ENCODE measurements at regions not wholly inside any gene's neighbourhood (a gene's known extent, or its start where the extent isn't known, plus 50 kb on each side); places are given as distances from the start of the nearest gene placed in this dataset.

GRCh38 chr2:12507295-12507694 is 209.4 kb upstream of the TRIB2 start:
- Histone ChIP-seq H3K4me3 (no peak overlapping the region), H3K27ac (peak overlapping the region in 3 of 21 experiments; percentile 0 to 56 (median 10))

- Histone ChIP-seq H3K4me3 (no peak overlapping the region), H3K27ac (no peak overlapping the region)
These were observed 206.7 kb upstream of the TRIB2 start for GRCh38 chr2:12510070-12510469.

- peak overlapping the region in 2 of 21 experiments; percentile 17 to 33 for H3K27ac ChIP-seq
- no peak overlapping the region for H3K4me3 ChIP-seq
These were observed 203.4 kb upstream of the TRIB2 start for GRCh38 chr2:12513339-12513738.

- no peak overlapping the region for H3K4me3 ChIP-seq
- peak overlapping the region in 1 of 21 experiments; percentile 58 for H3K27ac ChIP-seq
These were observed 202.6 kb upstream of the TRIB2 start for GRCh38 chr2:12514168-12514567.

GRCh38 chr2:12514631-12515437 is 201.9 kb upstream of the TRIB2 start:
- H3K27ac ChIP-seq = peak overlapping the region in 1 of 21 experiments; percentile 58
- H3K4me3 ChIP-seq = no peak overlapping the region

GRCh38 chr2:12515871-12516270 is 200.9 kb upstream of the TRIB2 start:
- H3K27ac ChIP-seq = no peak overlapping the region

GRCh38 chr2:12533337-12534005 is 183.3 kb upstream of the TRIB2 start:
- Histone ChIP-seq H3K4me3 (no peak overlapping the region), H3K27ac (peak overlapping the region in 1 of 21 experiments; percentile 55)

More at GRCh38 chr2:12515871-12516270, 200.9 kb upstream of the TRIB2 start:
- H3K4me3 ChIP-seq = no peak overlapping the region

GRCh38 chr2:12534646-12535263 is 182.0 kb upstream of the TRIB2 start:
- H3K4me3 ChIP-seq = no peak overlapping the region
- peak overlapping the region in 6 of 21 experiments; percentile 12 to 69 (median 55) for H3K27ac ChIP-seq

- Histone ChIP-seq H3K27ac (no peak overlapping the region), H3K4me3 (no peak overlapping the region)
These were observed 179.8 kb upstream of the TRIB2 start for GRCh38 chr2:12536976-12537375.

- Histone ChIP-seq H3K27ac (no peak overlapping the region), H3K4me3 (no peak overlapping the region)
These were observed 178.5 kb upstream of the TRIB2 start for GRCh38 chr2:12538138-12538694.

GRCh38 chr2:12539336-12539735 is 177.4 kb upstream of the TRIB2 start:
- H3K27ac ChIP-seq = no peak overlapping the region
- no peak overlapping the region for H3K4me3 ChIP-seq

GRCh38 chr2:12539776-12540562 is 176.8 kb upstream of the TRIB2 start:
- H3K4me3 ChIP-seq = no peak overlapping the region
- no peak overlapping the region for H3K27ac ChIP-seq

- Histone ChIP-seq H3K27ac (no peak overlapping the region), H3K4me3 (no peak overlapping the region)
These were observed 173.4 kb upstream of the TRIB2 start for GRCh38 chr2:12543076-12543977.

- H3K4me3 ChIP-seq = no peak overlapping the region
- no peak overlapping the region for H3K27ac ChIP-seq
These were observed 172.7 kb upstream of the TRIB2 start for GRCh38 chr2:12543978-12544558.

- H3K4me3 ChIP-seq = no peak overlapping the region
- H3K27ac ChIP-seq = no peak overlapping the region
These were observed 169.1 kb upstream of the TRIB2 start for GRCh38 chr2:12547566-12548170.

- H3K4me3 ChIP-seq = no peak overlapping the region
- no peak overlapping the region for H3K27ac ChIP-seq
These were observed 167.8 kb upstream of the TRIB2 start for GRCh38 chr2:12548906-12549305.

GRCh38 chr2:12549641-12550040 is 167.1 kb upstream of the TRIB2 start:
- Histone ChIP-seq H3K4me3 (no peak overlapping the region), H3K27ac (no peak overlapping the region)

- Histone ChIP-seq H3K4me3 (no peak overlapping the region), H3K27ac (no peak overlapping the region)
These were observed 164.6 kb upstream of the TRIB2 start for GRCh38 chr2:12552092-12552491.

Measured in skin epidermis (tissue), 12 donors.